HG03025 (cell line): ENCODE measurements at regions not wholly inside any gene's neighbourhood (a gene's known extent, or its start where the extent isn't known, plus 50 kb on each side); places are given as distances from the start of the nearest gene placed in this dataset.
"Not testable (repeated sequence)": the region's sequence is repeated elsewhere in the genome, so short reads cannot be mapped to it uniquely, and the experiment has no call there.

Experiments used
- ATAC-seq: cut with Tn5 transposase; IDR thresholded peaks from one replicate; pipeline ENCODE4 v1.9.1; 2021; ENCODE audit warnings: mild to moderate bottlenecking, moderate library complexity; ENCODE audit not compliant: unreplicated experiment, low FRiP score

- no peak for ATAC-seq
Measured at GRCh38 chr4:85153221-85153620, 186.7 kb upstream of the WDFY3 start.

- ATAC-seq, result no peak
Measured at GRCh38 chr4:85154591-85154990, 188.1 kb upstream of the WDFY3 start.

- no peak for ATAC-seq
Measured at GRCh38 chr4:85165808-85166207, 199.3 kb upstream of the WDFY3 start.

- ATAC-seq, result no peak
Measured at GRCh38 chr4:85166318-85166717, 199.8 kb upstream of the WDFY3 start.

- no peak for ATAC-seq
Measured at GRCh38 chr4:85168234-85168834, 201.8 kb upstream of the WDFY3 start.

GRCh38 chr4:85170241-85170640 is 203.8 kb upstream of the WDFY3 start:
- ATAC-seq, result no peak

GRCh38 chr4:85175190-85175589 is 208.7 kb upstream of the WDFY3 start:
- no peak for ATAC-seq

- ATAC-seq, result no peak
Measured at GRCh38 chr4:85177092-85177491, 210.6 kb upstream of the WDFY3 start.

- ATAC-seq, result no peak
Measured at GRCh38 chr4:85177679-85178078, 211.2 kb upstream of the WDFY3 start.

GRCh38 chr4:85180533-85180932 is 214.0 kb upstream of the WDFY3 start:
- ATAC-seq, result no peak

GRCh38 chr4:85187106-85187505 is 220.6 kb upstream of the WDFY3 start:
- ATAC-seq, result no peak

- ATAC-seq, result not testable (repeated sequence)
Measured at GRCh38 chr4:85196015-85196414, 229.5 kb upstream of the WDFY3 start.

GRCh38 chr4:85200106-85200505 is 233.6 kb upstream of the WDFY3 start:
- ATAC-seq, result no peak

- no peak for ATAC-seq
Measured at GRCh38 chr4:85209161-85209560, 242.7 kb upstream of the WDFY3 start.

- no peak for ATAC-seq
Measured at GRCh38 chr4:85210353-85210752, 243.9 kb upstream of the WDFY3 start.

GRCh38 chr4:85216571-85216970 is 250.1 kb upstream of the WDFY3 start:
- ATAC-seq, result not testable (repeated sequence)

GRCh38 chr4:85218756-85219155 is 252.3 kb upstream of the WDFY3 start:
- ATAC-seq, result no peak

- no peak for ATAC-seq
Measured at GRCh38 chr4:85221606-85222005, 253.3 kb upstream of the ARHGAP24 start.

- ATAC-seq, result no peak
Measured at GRCh38 chr4:85222561-85222960, 252.4 kb upstream of the ARHGAP24 start.

GRCh38 chr4:85228264-85228663 is 246.7 kb upstream of the ARHGAP24 start:
- ATAC-seq, result no peak

- ATAC-seq, result no peak
Measured at GRCh38 chr4:85233516-85233915, 241.4 kb upstream of the ARHGAP24 start.

GRCh38 chr4:85243857-85244256 is 231.1 kb upstream of the ARHGAP24 start:
- ATAC-seq, result no peak

- no peak for ATAC-seq
Measured at GRCh38 chr4:85244638-85245037, 230.3 kb upstream of the ARHGAP24 start.
